GM23338 (cell line): ENCODE measurements at regions not wholly inside any gene's neighbourhood (a gene's known extent, or its start where the extent isn't known, plus 50 kb on each side); places are given as distances from the start of the nearest gene placed in this dataset.

Experiments used
- ATAC-seq: fragments of 200-7000 bp; cut with Tn5 transposase; 3 replicates; pipeline ENCODE4 v1.9.1; 2020
- DNase-seq: peaks from one replicate; pipeline ENCODE4 v3.0.0-alpha.2; 2015; ENCODE audit warnings: low spot score
- H2AFZ ChIP-seq: fragments of 200-600 bp; sonication (generic); 2 replicates; pipeline ENCODE4 v1.8.0; 2016; ENCODE audit warnings: antibody characterized with exemption, mild to moderate bottlenecking, moderate library complexity
- H3F3A ChIP-seq: fragments of 200-600 bp; sonication (generic); replicated peaks from 2 replicates; pipeline ENCODE4 v1.8.0; 2017; ENCODE audit warnings: antibody characterized with exemption, mixed run types, low read depth
- H3K27ac ChIP-seq: fragments of 200-600 bp; sonication (generic); 2 replicates; pipeline ENCODE4 v1.6.1; 2016; ENCODE audit warnings: low read depth
- H3K27me3 ChIP-seq: fragments of 200-600 bp; sonication (generic); 2 replicates; pipeline ENCODE4 v1.8.0; 2016; ENCODE audit warnings: mild to moderate bottlenecking, mixed run types, moderate library complexity; ENCODE audit not compliant: insufficient read depth
- H3K36me3 ChIP-seq: fragments of 200-600 bp; sonication (generic); 2 replicates; pipeline ENCODE4 v1.8.0; 2016; ENCODE audit warnings: mild to moderate bottlenecking; ENCODE audit not compliant: insufficient read depth
- H3K4me1 ChIP-seq: fragments of 200-600 bp; sonication (generic); 2 replicates; pipeline ENCODE4 v1.8.0; 2016; ENCODE audit warnings: mild to moderate bottlenecking, moderate library complexity; ENCODE audit not compliant: insufficient read depth
- H3K4me2 ChIP-seq: fragments of 200-600 bp; sonication (generic); 2 replicates; pipeline ENCODE4 v1.7.1; 2017; ENCODE audit warnings: mixed run types
- H3K4me3 ChIP-seq: fragments of 200-600 bp; sonication (generic); 2 replicates; pipeline ENCODE4 v1.6.1; 2016; ENCODE audit warnings: mixed run types
- H3K79me2 ChIP-seq: fragments of 200-600 bp; sonication (generic); replicated peaks from 2 replicates; pipeline ENCODE4 v1.8.0; 2017; ENCODE audit warnings: mild to moderate bottlenecking; ENCODE audit not compliant: insufficient read depth
- H3K9me2 ChIP-seq: fragments of 200-600 bp; sonication (generic); 2 replicates; pipeline ENCODE4 v1.8.0; 2017; ENCODE audit not compliant: insufficient read depth
- H4K20me1 ChIP-seq: fragments of 200-600 bp; sonication (generic); replicated peaks from 2 replicates; pipeline ENCODE4 v1.8.0; 2017; ENCODE audit warnings: mild to moderate bottlenecking; ENCODE audit not compliant: insufficient read depth
- H3K27ac Mint-ChIP-seq: 2 replicates; pipeline ENCODE4 v1.8.0; 2020; ENCODE audit warnings: inconsistent platforms, mild to moderate bottlenecking, moderate library complexity, mixed read lengths
- H3K27me3 Mint-ChIP-seq: 3 replicates; pipeline ENCODE4 v1.8.0; 2022; ENCODE audit warnings: low read depth, mild to moderate bottlenecking, moderate library complexity, mixed read lengths, inconsistent platforms; ENCODE audit not compliant: insufficient read depth, poor library complexity
- H3K36me3 Mint-ChIP-seq: 3 replicates; pipeline ENCODE4 v1.8.0; 2021; ENCODE audit warnings: low read depth, mild to moderate bottlenecking, inconsistent platforms, moderate library complexity, mixed read lengths
- H3K4me1 Mint-ChIP-seq: 3 replicates; pipeline ENCODE4 v1.8.0; 2020; ENCODE audit warnings: mild to moderate bottlenecking, inconsistent platforms, mixed read lengths
- H3K4me3 Mint-ChIP-seq: 3 replicates; pipeline ENCODE4 v1.8.0; 2021; ENCODE audit warnings: moderate library complexity, mild to moderate bottlenecking, inconsistent platforms, mixed read lengths
- H3K9me3 Mint-ChIP-seq: 3 replicates; pipeline ENCODE4 v1.8.0; 2020; ENCODE audit warnings: moderate library complexity, mild to moderate bottlenecking, inconsistent platforms, mixed read lengths
- CREB1 ChIP-seq: fragments of 250-450 bp; sonication (Bioruptor Pico); IDR thresholded peaks from 2 replicates; pipeline ENCODE4 v1.5.0; 2020; ENCODE audit warnings: low read depth, mild to moderate bottlenecking, moderate library complexity
- EZH2 ChIP-seq: fragments of 200-600 bp; sonication (generic); IDR thresholded peaks from one replicate; pipeline ENCODE4 v1.8.0; 2017; ENCODE audit warnings: antibody characterized with exemption, mild to moderate bottlenecking, low read depth; ENCODE audit not compliant: unreplicated experiment
- EZH2phosphoT487 ChIP-seq: fragments of 200-600 bp; sonication (generic); IDR thresholded peaks from one replicate; pipeline ENCODE4 v1.8.1; 2018; ENCODE audit warnings: antibody characterized with exemption; ENCODE audit not compliant: unreplicated experiment
- JUNB ChIP-seq: IDR thresholded peaks from one replicate; pipeline ENCODE4 v1.6.1; 2016; ENCODE audit warnings: antibody characterized with exemption; ENCODE audit not compliant: unreplicated experiment
- POLR2AphosphoS5 ChIP-seq: IDR thresholded peaks from 2 replicates; pipeline ENCODE4 v1.6.1; 2016; ENCODE audit warnings: antibody characterized with exemption, low read depth
- STAT1 ChIP-seq: IDR thresholded peaks from one replicate; pipeline ENCODE4 v1.6.1; 2016; ENCODE audit warnings: antibody characterized with exemption; ENCODE audit not compliant: unreplicated experiment
- ZNF114 ChIP-seq: fragments of 250-450 bp; sonication (Bioruptor Pico); IDR thresholded peaks from 2 replicates; pipeline ENCODE4 v1.5.0; 2020; ENCODE audit warnings: mild to moderate bottlenecking, moderate library complexity
- TF ChIP-seq, protein P1 (sequence below), 2 experiments: fragments of 200-600 bp in 1 of 2; sonication (generic) in 1 of 2; conservative IDR thresholded peaks; 2 replicates each; pipeline versions ENCODE4 v1.5.1 to v1.6.1; 2016 to 2017; ENCODE audit warnings: antibody characterized with exemption in 2 of 2, low read depth in 2 of 2, mild to moderate bottlenecking in 2 of 2, moderate library complexity in 1 of 2
- TF ChIP-seq, protein P2 (sequence below): IDR thresholded peaks from one replicate; pipeline ENCODE4 v1.6.1; 2018; ENCODE audit warnings: antibody characterized with exemption; ENCODE audit not compliant: unreplicated experiment
- TF ChIP-seq, protein P3 (sequence below): fragments of 250-450 bp; sonication (Bioruptor Pico); IDR thresholded peaks from 2 replicates; pipeline ENCODE4 v1.5.0; 2020; ENCODE audit warnings: mild to moderate bottlenecking, moderate library complexity

DNA sequence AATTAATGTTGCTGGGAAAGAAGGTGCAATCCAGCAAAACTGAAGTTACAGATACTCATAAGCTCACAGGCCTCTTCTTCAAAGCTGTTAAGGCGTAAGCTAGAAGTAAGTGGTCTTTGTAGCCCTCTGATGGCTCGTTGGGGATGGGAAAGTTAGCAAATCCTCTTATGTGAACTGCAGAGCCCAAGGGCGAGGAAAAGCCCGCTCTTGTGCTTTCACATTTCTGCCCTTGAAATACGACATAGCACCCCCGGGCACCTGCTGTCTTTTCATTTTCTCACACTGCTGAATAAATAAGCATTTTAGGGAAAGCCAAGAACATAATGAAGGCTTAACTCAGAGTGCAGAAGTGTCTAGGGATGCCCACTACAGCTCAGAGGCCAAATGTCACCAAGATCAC lies 73.1 kb upstream of the SORBS2 start:
- Histone ChIP-seq H3K79me2 (no peaks in the 10 kb centered on the region), H3K27ac (no peak overlapping the region), H3K4me2 (no peak overlapping the region), H3K36me3 (no peaks in the 10 kb centered on the region), H3F3A (no peaks in the 10 kb centered on the region), H2AFZ (0 out of 2 replicates have a peak overlapping the region, but pooled peaks have one; percentile 6), H4K20me1 (no peaks in the 10 kb centered on the region), H3K4me3 (no peak overlapping the region), H3K27me3 (no peaks in the 10 kb centered on the region), H3K4me1 (peaks cover 11% of the 10 kb centered on the region; the same call in 1 of the 2 replicates), H3K9me2 (no peaks in the 10 kb centered on the region)
- no peak for DNase-seq
- Mint-ChIP-seq H3K27ac (no peak overlapping the region), H3K9me3 (peaks cover 18% of the 10 kb centered on the region), H3K36me3 (peaks cover 12% of the 10 kb centered on the region), H3K4me3 (no peak overlapping the region), H3K4me1 (peaks cover 11% of the 10 kb centered on the region), H3K27me3 (peaks cover 5% of the 10 kb centered on the region)
- no peak for TF ChIP-seq JUNB
- TF ChIP-seq, protein P1, sequence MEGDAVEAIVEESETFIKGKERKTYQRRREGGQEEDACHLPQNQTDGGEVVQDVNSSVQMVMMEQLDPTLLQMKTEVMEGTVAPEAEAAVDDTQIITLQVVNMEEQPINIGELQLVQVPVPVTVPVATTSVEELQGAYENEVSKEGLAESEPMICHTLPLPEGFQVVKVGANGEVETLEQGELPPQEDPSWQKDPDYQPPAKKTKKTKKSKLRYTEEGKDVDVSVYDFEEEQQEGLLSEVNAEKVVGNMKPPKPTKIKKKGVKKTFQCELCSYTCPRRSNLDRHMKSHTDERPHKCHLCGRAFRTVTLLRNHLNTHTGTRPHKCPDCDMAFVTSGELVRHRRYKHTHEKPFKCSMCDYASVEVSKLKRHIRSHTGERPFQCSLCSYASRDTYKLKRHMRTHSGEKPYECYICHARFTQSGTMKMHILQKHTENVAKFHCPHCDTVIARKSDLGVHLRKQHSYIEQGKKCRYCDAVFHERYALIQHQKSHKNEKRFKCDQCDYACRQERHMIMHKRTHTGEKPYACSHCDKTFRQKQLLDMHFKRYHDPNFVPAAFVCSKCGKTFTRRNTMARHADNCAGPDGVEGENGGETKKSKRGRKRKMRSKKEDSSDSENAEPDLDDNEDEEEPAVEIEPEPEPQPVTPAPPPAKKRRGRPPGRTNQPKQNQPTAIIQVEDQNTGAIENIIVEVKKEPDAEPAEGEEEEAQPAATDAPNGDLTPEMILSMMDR (conservative IDR thresholded peaks at IDR 0.05; ENCODE audit: low read depth in 2 of 2) = peak in 1 of 2 experiments; percentile 24; a peak in 2 of 4 replicates
- ATAC-seq = no peak

DNA sequence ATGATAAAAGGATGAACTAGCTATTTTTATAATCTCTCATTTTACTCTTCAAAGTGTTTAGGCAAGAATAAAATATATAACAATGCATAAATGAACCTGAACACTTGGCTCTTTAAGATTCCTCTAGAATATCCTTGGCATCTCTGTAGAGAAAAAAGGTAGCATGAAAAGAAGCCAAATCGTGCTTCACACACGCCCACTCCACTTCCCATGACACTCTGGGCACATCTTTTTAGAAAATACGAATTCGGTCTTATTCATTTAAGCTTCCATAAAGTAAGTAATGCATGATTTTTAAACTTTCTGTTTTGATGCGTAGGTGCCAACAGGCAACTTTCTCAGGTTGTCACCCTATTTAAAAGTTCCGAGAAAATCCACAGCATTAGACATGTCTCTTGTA lies 73.6 kb upstream of the SORBS2 start:
- Mint-ChIP-seq H3K27me3 (peaks cover 8% of the 10 kb centered on the region), H3K9me3 (peaks cover 18% of the 10 kb centered on the region), H3K36me3 (peaks cover 12% of the 10 kb centered on the region), H3K4me3 (no peak overlapping the region), H3K4me1 (peaks cover 9% of the 10 kb centered on the region), H3K27ac (no peak overlapping the region)
- H3K9me2 ChIP-seq = no peaks in the 10 kb centered on the region
- no peaks in the 10 kb centered on the region for H3F3A ChIP-seq
- no peaks in the 10 kb centered on the region for H3K36me3 ChIP-seq
- no peaks in the 10 kb centered on the region for H3K79me2 ChIP-seq
- no peak overlapping the region for H3K4me2 ChIP-seq
- peak overlapping the region; percentile 12; the same call in 1 of the 2 replicates for H2AFZ ChIP-seq
- ATAC-seq (no peak), DNase-seq (no peak)
- H4K20me1 ChIP-seq = no peaks in the 10 kb centered on the region
- H3K4me1 ChIP-seq = peaks cover 11% of the 10 kb centered on the region; the same call in 1 of the 2 replicates
- H3K27me3 ChIP-seq = no peaks in the 10 kb centered on the region
- no peak overlapping the region for H3K4me3 ChIP-seq
- H3K27ac ChIP-seq = no peak overlapping the region
- no peak for TF ChIP-seq ZNF114 (CRISPR knock-in tag)
- TF ChIP-seq JUNB = no peak
- TF ChIP-seq POLR2AphosphoS5 = no peak
- TF ChIP-seq STAT1 = no peak
- no peak for TF ChIP-seq EZH2phosphoT487
- TF ChIP-seq, protein P2, sequence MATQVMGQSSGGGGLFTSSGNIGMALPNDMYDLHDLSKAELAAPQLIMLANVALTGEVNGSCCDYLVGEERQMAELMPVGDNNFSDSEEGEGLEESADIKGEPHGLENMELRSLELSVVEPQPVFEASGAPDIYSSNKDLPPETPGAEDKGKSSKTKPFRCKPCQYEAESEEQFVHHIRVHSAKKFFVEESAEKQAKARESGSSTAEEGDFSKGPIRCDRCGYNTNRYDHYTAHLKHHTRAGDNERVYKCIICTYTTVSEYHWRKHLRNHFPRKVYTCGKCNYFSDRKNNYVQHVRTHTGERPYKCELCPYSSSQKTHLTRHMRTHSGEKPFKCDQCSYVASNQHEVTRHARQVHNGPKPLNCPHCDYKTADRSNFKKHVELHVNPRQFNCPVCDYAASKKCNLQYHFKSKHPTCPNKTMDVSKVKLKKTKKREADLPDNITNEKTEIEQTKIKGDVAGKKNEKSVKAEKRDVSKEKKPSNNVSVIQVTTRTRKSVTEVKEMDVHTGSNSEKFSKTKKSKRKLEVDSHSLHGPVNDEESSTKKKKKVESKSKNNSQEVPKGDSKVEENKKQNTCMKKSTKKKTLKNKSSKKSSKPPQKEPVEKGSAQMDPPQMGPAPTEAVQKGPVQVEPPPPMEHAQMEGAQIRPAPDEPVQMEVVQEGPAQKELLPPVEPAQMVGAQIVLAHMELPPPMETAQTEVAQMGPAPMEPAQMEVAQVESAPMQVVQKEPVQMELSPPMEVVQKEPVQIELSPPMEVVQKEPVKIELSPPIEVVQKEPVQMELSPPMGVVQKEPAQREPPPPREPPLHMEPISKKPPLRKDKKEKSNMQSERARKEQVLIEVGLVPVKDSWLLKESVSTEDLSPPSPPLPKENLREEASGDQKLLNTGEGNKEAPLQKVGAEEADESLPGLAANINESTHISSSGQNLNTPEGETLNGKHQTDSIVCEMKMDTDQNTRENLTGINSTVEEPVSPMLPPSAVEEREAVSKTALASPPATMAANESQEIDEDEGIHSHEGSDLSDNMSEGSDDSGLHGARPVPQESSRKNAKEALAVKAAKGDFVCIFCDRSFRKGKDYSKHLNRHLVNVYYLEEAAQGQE = no peak
- no peak for TF ChIP-seq EZH2
- TF ChIP-seq, protein P3, sequence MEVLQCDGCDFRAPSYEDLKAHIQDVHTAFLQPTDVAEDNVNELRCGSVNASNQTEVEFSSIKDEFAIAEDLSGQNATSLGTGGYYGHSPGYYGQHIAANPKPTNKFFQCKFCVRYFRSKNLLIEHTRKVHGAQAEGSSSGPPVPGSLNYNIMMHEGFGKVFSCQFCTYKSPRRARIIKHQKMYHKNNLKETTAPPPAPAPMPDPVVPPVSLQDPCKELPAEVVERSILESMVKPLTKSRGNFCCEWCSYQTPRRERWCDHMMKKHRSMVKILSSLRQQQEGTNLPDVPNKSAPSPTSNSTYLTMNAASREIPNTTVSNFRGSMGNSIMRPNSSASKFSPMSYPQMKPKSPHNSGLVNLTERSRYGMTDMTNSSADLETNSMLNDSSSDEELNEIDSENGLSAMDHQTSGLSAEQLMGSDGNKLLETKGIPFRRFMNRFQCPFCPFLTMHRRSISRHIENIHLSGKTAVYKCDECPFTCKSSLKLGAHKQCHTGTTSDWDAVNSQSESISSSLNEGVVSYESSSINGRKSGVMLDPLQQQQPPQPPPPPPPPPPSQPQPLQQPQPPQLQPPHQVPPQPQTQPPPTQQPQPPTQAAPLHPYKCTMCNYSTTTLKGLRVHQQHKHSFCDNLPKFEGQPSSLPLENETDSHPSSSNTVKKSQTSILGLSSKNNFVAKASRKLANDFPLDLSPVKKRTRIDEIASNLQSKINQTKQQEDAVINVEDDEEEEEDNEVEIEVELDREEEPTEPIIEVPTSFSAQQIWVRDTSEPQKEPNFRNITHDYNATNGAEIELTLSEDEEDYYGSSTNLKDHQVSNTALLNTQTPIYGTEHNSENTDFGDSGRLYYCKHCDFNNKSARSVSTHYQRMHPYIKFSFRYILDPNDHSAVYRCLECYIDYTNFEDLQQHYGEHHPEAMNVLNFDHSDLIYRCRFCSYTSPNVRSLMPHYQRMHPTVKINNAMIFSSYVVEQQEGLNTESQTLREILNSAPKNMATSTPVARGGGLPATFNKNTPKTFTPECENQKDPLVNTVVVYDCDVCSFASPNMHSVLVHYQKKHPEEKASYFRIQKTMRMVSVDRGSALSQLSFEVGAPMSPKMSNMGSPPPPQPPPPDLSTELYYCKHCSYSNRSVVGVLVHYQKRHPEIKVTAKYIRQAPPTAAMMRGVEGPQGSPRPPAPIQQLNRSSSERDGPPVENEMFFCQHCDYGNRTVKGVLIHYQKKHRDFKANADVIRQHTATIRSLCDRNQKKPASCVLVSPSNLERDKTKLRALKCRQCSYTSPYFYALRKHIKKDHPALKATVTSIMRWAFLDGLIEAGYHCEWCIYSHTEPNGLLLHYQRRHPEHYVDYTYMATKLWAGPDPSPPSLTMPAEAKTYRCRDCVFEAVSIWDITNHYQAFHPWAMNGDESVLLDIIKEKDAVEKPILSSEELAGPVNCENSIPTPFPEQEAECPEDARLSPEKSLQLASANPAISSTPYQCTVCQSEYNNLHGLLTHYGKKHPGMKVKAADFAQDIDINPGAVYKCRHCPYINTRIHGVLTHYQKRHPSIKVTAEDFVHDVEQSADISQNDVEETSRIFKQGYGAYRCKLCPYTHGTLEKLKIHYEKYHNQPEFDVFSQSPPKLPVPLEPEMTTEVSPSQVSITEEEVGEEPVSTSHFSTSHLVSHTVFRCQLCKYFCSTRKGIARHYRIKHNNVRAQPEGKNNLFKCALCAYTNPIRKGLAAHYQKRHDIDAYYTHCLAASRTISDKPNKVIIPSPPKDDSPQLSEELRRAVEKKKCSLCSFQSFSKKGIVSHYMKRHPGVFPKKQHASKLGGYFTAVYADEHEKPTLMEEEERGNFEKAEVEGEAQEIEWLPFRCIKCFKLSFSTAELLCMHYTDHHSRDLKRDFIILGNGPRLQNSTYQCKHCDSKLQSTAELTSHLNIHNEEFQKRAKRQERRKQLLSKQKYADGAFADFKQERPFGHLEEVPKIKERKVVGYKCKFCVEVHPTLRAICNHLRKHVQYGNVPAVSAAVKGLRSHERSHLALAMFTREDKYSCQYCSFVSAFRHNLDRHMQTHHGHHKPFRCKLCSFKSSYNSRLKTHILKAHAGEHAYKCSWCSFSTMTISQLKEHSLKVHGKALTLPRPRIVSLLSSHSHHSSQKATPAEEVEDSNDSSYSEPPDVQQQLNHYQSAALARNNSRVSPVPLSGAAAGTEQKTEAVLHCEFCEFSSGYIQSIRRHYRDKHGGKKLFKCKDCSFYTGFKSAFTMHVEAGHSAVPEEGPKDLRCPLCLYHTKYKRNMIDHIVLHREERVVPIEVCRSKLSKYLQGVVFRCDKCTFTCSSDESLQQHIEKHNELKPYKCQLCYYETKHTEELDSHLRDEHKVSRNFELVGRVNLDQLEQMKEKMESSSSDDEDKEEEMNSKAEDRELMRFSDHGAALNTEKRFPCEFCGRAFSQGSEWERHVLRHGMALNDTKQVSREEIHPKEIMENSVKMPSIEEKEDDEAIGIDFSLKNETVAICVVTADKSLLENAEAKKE = no peak
- TF ChIP-seq CREB1 (CRISPR knock-in tag) = no peak
